BJ (cell line): ENCODE measurements at regions not wholly inside any gene's neighbourhood (a gene's known extent, or its start where the extent isn't known, plus 50 kb on each side); places are given as distances from the start of the nearest gene placed in this dataset.

Experiments used
- CTCF ChIA-PET: fragments of 350-600 bp; formaldehyde crosslinking; extraction: SDS; loops from one replicate; lab custom pipeline; 2021; ENCODE audit warnings: antibody characterized with exemption, inconsistent platforms; lab: Yijun Ruan, JAX
- POLR2A ChIA-PET: fragments of 300-600 bp; sonication (Branson Sonifier 250); formaldehyde crosslinking; extraction: SDS; loops from one replicate; lab custom pipeline; 2021; ENCODE audit warnings: antibody characterized with exemption; lab: Charles Lee
- DNase-seq: peaks from one replicate; pipeline ENCODE4 v3.0.0-alpha.2; 2011; ENCODE audit warnings: low read depth
- H3K27me3 ChIP-seq: 2 replicates; pipeline ENCODE4 v1.6.0; 2011; ENCODE audit warnings: low read length; ENCODE audit not compliant: control insufficient read depth, insufficient read depth
- H3K36me3 ChIP-seq: 2 replicates; pipeline ENCODE4 v1.5.1; 2011; ENCODE audit warnings: low read length; ENCODE audit not compliant: control insufficient read depth, insufficient read depth
- H3K4me3 ChIP-seq: 2 replicates; pipeline ENCODE4 v1.5.1; 2011; ENCODE audit warnings: low read depth, mild to moderate bottlenecking, control low read depth, low read length
- CTCF ChIP-seq: IDR thresholded peaks from 2 replicates; pipeline ENCODE4 v1.5.1; 2011; ENCODE audit warnings: low read depth, mild to moderate bottlenecking, control low read depth, inconsistent platforms, low read length, moderate library complexity; ENCODE audit not compliant: insufficient read depth

GRCh38 chr3:135867911-135868310 is 97.6 kb upstream of the PPP2R3A start:
- Histone ChIP-seq H3K36me3 (no peaks in the 10 kb centered on the region), H3K4me3 (no peak overlapping the region), H3K27me3 (no peaks in the 10 kb centered on the region)
- ChIA-PET CTCF (interaction anchor here (1.1 kb wide), 1 partner anchor 28 kb away, joined by 3 read pairs; no protein-coding TSS in a partner anchor), POLR2A (no interaction called here)
- DNase-seq: no peak
- no peak for TF ChIP-seq CTCF

GRCh38 chr3:135868801-135869200 is 96.7 kb upstream of the PPP2R3A start:
- ChIA-PET CTCF (no interaction called here), POLR2A (no interaction called here)
- no peak for TF ChIP-seq CTCF
- no peak for DNase-seq
- H3K27me3 ChIP-seq: no peaks in the 10 kb centered on the region
- no peak overlapping the region for H3K4me3 ChIP-seq
- no peaks in the 10 kb centered on the region for H3K36me3 ChIP-seq

GRCh38 chr3:135869439-135870105 is 96.0 kb upstream of the PPP2R3A start:
- Histone ChIP-seq H3K4me3 (no peak overlapping the region), H3K36me3 (no peaks in the 10 kb centered on the region), H3K27me3 (no peaks in the 10 kb centered on the region)
- TF ChIP-seq CTCF: no peak
- ChIA-PET POLR2A (no interaction called here), CTCF (no interaction called here)
- no peak for DNase-seq

- ChIA-PET POLR2A (no interaction called here), CTCF (no interaction called here)
- no peaks in the 10 kb centered on the region for H3K36me3 ChIP-seq
- no peak for DNase-seq
- no peak for TF ChIP-seq CTCF
- H3K27me3 ChIP-seq: no peaks in the 10 kb centered on the region
- H3K4me3 ChIP-seq: no peak overlapping the region
These were observed 94.2 kb upstream of the PPP2R3A start for GRCh38 chr3:135871311-135871710.

GRCh38 chr3:135874035-135874434 is 91.5 kb upstream of the PPP2R3A start:
- Histone ChIP-seq H3K36me3 (no peaks in the 10 kb centered on the region), H3K27me3 (no peaks in the 10 kb centered on the region), H3K4me3 (no peak overlapping the region)
- TF ChIP-seq CTCF: no peak
- no peak for DNase-seq
- POLR2A ChIA-PET: no interaction called here
- CTCF ChIA-PET: no interaction called here
